H1 (cell line): ENCODE measurements at regions not wholly inside any gene's neighbourhood (a gene's known extent, or its start where the extent isn't known, plus 50 kb on each side); places are given as distances from the start of the nearest gene placed in this dataset.

Source experiments
- SIX5 ChIP-seq: IDR thresholded peaks from 2 replicates; pipeline ENCODE4 v1.6.1; 2011; ENCODE audit warnings: mild to moderate bottlenecking, low read depth, low read length
- TF ChIP-seq, protein P1 (sequence below): IDR thresholded peaks from 2 replicates; pipeline ENCODE4 v1.6.1; 2011; ENCODE audit warnings: low read length, improper control_type of control experiment

DNA sequence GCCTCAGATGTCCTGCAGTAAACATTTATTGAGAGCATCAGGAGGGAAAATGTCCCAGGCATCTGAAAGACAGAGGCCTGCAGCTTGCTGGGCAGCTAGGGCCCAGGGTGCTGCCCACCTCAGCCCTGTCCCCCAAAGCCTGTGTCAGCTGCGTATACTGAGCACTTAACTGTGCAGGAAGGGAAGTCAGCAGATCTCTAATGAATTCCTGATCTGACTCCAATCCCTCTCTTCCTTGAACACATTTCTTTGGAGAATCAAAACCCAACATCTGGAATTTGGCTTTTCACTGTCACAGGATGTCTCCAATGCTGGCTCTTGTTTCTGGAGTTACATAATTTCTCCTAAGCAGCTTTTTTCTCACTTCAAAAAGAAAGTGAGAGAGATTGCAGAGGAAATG, 364.7 kb upstream of the NFE2L3 start (continued):
- TF ChIP-seq, protein P1, sequence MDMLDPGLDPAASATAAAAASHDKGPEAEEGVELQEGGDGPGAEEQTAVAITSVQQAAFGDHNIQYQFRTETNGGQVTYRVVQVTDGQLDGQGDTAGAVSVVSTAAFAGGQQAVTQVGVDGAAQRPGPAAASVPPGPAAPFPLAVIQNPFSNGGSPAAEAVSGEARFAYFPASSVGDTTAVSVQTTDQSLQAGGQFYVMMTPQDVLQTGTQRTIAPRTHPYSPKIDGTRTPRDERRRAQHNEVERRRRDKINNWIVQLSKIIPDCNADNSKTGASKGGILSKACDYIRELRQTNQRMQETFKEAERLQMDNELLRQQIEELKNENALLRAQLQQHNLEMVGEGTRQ, result no peak
- no peak for TF ChIP-seq SIX5
